GM12873 (cell line): ENCODE measurements at regions not wholly inside any gene's neighbourhood (a gene's known extent, or its start where the extent isn't known, plus 50 kb on each side); places are given as distances from the start of the nearest gene placed in this dataset.

Experiments
- TF ChIP-seq, protein P1 (sequence below): IDR thresholded peaks from 2 replicates; pipeline ENCODE4 v1.5.1; 2012; ENCODE audit warnings: low read depth, mild to moderate bottlenecking, moderate library complexity, low read length, control low read depth; ENCODE audit not compliant: insufficient read depth; ENCODE audit errors: missing control alignments

DNA sequence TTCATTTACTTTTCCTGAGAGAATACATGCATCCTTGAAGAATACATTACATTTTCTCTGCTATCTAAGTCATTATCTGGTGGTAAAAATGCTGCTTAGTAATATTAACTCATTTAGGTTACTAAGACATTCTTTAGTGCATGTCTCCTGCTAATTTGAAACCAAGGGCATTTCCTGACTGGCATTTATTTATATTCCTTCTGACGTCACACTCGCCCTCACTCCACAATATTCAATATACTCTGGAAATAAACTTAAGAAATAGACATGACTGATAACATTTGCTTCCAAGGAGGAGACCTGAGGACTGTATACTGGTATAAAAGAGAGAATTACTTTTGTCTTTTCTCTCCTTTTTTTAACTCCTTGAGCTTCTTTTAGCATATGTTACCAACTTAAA lies 619.5 kb upstream of the SMIM31 start:
- TF ChIP-seq, protein P1, sequence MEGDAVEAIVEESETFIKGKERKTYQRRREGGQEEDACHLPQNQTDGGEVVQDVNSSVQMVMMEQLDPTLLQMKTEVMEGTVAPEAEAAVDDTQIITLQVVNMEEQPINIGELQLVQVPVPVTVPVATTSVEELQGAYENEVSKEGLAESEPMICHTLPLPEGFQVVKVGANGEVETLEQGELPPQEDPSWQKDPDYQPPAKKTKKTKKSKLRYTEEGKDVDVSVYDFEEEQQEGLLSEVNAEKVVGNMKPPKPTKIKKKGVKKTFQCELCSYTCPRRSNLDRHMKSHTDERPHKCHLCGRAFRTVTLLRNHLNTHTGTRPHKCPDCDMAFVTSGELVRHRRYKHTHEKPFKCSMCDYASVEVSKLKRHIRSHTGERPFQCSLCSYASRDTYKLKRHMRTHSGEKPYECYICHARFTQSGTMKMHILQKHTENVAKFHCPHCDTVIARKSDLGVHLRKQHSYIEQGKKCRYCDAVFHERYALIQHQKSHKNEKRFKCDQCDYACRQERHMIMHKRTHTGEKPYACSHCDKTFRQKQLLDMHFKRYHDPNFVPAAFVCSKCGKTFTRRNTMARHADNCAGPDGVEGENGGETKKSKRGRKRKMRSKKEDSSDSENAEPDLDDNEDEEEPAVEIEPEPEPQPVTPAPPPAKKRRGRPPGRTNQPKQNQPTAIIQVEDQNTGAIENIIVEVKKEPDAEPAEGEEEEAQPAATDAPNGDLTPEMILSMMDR = no peak

DNA sequence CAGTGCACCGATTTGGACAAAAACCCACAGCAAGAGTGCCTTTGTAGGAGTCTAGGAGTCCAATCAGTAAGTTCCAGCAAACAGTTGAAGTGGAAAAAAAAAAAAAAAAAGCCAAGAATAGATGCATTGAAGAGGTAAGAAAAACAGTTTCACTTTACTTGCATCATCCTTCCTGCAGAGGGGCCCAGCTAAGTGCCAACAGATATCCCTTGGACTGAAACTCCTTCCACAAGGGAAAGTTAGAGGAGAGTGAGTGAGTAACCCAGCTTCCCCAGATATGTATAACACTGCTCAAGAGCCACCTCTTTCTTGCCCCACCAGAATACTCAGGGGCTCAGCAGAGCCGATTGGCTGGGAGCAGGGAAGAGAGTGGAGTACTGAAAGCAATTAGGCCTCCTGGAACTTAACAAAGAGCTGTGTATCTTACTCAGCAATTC lies 617.7 kb upstream of the SMIM31 start:
- TF ChIP-seq, protein P1 = no peak

DNA sequence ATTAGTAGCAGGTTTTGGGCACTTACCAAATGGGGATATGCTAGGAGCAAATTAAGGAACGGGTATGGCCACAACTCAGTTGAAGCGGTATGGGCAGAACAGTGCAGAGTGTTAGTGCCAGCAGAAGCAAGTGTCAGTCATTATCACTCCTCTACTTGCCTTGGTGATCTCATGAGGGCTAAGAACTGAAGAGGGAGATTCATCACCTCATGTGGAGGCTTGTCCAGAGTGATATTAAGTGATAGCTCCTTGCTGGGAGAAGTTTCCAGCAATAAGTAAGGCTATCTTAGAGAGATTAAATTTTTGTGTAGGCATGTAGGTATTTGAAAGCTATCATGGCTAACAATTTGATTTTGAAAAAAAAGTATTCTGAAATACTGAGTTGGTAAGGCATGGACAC lies 615.4 kb upstream of the SMIM31 start:
- TF ChIP-seq, protein P1 = no peak

DNA sequence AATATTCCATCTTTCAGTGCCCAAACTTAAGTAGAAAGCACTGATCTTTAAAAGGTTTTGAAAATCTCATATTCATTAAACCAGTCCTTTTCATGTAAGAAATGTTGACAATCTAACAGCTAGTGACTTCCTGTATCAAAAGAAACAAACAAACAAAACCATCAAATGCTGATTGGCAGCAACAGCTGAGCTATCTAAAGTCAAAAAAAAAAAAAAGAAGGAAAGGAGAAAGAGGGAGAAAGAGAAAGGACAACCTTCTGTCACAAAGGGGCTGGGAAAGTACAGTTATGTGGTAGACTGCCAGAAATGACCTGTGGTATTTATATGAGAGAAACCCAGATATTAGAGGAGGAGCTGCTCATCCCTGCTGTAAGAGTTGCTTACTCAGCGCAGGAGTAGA lies 614.6 kb upstream of the SMIM31 start:
- TF ChIP-seq, protein P1 = no peak

DNA sequence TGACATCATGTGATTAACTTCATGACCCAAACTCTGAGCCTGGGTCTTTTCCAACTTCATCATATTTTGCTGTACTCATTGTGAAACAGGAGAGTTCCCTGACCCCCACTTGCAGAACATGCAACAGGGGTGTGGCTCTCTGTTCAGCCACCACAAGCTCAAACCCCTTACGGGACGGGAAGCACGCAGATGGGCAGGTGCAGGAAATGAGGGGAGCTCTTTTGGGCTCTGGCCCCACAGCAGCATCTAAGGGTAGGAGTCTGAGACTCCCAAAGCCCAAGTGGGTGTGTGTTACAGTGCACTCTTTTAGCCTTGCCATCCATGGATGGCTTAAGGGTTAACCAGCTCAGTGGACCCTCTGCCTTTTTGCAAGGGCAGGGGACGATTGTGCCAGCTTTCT lies 599.5 kb upstream of the SMIM31 start:
- TF ChIP-seq, protein P1 = no peak

DNA sequence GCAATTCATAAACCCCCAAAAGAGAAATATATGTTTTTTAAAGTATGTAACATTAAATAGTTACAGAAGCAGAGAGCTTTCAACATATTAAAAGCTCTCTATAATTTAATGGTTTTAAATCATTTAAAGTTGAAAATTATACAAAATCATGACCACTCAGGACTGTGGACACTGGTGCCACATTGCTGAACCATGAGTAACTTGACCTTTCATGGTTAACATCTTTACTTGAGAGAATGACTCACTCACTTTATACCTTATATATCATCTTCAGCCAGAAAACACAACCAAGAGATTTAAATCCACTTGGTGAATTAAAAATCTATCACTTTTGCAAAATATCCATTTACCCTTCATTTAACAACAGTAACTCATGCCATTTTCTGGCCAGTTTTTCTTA lies 584.3 kb upstream of the SMIM31 start:
- TF ChIP-seq, protein P1 = no peak

DNA sequence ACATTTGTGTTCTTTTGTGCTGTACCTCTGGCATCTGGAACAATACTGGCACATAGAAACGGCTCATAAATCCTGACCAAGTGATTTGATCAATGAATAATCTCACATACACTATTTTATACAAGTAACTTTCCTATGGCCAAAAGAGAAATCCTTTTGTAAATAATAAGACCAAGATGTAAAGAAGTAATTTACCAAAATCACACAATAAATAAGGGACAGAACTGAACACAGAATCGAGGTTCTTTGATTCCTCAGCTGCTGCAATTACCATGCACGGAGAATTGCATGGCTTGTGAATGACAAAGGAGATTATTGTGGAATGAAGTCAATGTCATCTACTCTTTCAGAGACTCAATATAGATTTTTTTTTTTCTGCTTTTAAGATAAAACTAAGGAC lies 576.8 kb upstream of the SMIM31 start:
- TF ChIP-seq, protein P1 = no peak
